Tibial nerve (tissue), 4 donors: ENCODE measurements at regions not wholly inside any gene's neighbourhood (a gene's known extent, or its start where the extent isn't known, plus 50 kb on each side); places are given as distances from the start of the nearest gene placed in this dataset.

Source experiments
- DNase-seq, 2 donors: peaks; one replicate each; pipeline ENCODE4 v3.0.0-alpha.2; 2019; ENCODE audit warnings: low spot score in 2 of 2
- H3K27ac ChIP-seq, 4 donors: fragments of 200-600 bp; sonication (generic) in 3 of 4; one replicate each; pipeline ENCODE4 v1.5.1; 2017 to 2019; ENCODE audit warnings: mild to moderate bottlenecking in 1 of 4
- H3K27me3 ChIP-seq, 2 donors: fragments of 200-600 bp; sonication (generic) in 1 of 2; one replicate each; pipeline versions ENCODE4 v1.5.1 to v1.6.0; 2017 to 2019
- H3K36me3 ChIP-seq, 3 donors: fragments of 200-600 bp; sonication (generic); one replicate each; pipeline ENCODE4 v1.5.1; 2018 to 2019
- H3K4me1 ChIP-seq, 4 donors: fragments of 200-600 bp; sonication (generic) in 3 of 4; one replicate each; pipeline ENCODE4 v1.5.1; 2017 to 2019
- H3K4me3 ChIP-seq, 4 donors: fragments of 200-600 bp; sonication (generic) in 3 of 4; one replicate each; pipeline ENCODE4 v1.5.1; 2017 to 2019; ENCODE audit warnings: mild to moderate bottlenecking in 1 of 4, moderate library complexity in 1 of 4
- H3K9me3 ChIP-seq, 4 donors: fragments of 200-600 bp; sonication (generic) in 3 of 4; one replicate each; pipeline ENCODE4 v1.5.1; 2017 to 2019
- EP300 ChIP-seq, 2 donors: sonication (generic); formaldehyde crosslinking; IDR thresholded peaks; one replicate each; pipeline ENCODE4 v1.6.1; 2017; ENCODE audit warnings: antibody characterized with exemption in 2 of 2, mild to moderate bottlenecking in 1 of 2
- POLR2A ChIP-seq, 2 donors: fragments of 450-650 bp; IDR thresholded peaks; one replicate each; pipeline ENCODE4 v1.6.1; 2017; ENCODE audit warnings: antibody characterized with exemption in 2 of 2, mild to moderate bottlenecking in 2 of 2, moderate library complexity in 2 of 2
- WGBS, 2 donors: methylation state at CpG; one replicate each; pipeline ENCODE4 v1.1.5; 2018; 5-methylcytosine and 5-hydroxymethylcytosine counted together
- TF ChIP-seq, protein P1 (sequence below), 5 experiments: fragments of 200-600 bp in 3 of 5; fragments of 450-650 bp in 2 of 5; sonication (generic) in 3 of 5; IDR thresholded peaks; one replicate each; pipeline ENCODE4 v1.5.1; 2016 to 2019; ENCODE audit warnings: antibody characterized with exemption in 5 of 5, mild to moderate bottlenecking in 3 of 5, moderate library complexity in 2 of 5

DNA sequence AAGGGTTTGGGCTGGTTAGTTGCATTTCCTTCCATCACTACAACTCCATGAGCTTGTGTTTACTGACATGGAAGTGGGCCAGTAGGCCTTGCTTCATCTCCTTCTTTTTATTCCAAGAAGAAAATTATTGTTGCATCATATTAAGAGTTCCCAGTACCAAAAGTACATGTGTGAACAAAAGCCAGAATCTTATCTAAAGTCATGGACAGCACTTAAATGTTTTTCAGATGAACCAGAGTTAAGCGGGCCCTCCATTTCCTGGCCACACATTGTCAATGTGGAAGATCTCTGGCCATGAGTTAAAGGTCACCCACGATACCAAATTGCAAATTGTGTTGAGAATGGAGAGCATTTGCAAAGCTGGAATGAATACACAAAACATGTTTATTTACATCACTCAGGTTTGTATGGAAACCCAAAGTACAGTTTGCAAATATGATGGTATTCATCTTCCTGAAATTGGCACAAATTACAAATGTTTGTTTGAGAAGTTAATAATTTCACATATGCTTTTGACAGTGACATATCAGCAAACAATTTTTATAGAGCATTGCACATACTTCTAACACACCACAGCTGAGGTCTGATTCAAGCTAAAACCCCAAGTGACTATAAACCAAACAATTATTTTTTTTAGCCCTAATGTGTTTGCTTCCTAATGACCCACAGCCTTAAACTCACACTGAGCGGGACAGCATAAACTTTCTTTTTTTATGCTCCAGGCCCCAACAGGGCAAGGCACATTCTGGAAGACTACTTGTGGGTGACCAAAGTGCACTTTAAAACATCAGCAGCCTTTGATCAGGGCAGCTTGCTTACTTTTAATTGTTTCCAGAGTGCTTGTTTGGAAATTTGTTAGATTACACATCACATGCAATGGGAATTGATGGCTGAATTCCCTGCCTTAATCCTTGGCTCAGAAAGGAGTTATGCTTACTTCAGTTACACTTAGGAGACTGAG, 502.9 kb upstream of the SLIT2 start:
- H3K4me3 ChIP-seq = no peak overlapping the region
- TF ChIP-seq, protein P1, sequence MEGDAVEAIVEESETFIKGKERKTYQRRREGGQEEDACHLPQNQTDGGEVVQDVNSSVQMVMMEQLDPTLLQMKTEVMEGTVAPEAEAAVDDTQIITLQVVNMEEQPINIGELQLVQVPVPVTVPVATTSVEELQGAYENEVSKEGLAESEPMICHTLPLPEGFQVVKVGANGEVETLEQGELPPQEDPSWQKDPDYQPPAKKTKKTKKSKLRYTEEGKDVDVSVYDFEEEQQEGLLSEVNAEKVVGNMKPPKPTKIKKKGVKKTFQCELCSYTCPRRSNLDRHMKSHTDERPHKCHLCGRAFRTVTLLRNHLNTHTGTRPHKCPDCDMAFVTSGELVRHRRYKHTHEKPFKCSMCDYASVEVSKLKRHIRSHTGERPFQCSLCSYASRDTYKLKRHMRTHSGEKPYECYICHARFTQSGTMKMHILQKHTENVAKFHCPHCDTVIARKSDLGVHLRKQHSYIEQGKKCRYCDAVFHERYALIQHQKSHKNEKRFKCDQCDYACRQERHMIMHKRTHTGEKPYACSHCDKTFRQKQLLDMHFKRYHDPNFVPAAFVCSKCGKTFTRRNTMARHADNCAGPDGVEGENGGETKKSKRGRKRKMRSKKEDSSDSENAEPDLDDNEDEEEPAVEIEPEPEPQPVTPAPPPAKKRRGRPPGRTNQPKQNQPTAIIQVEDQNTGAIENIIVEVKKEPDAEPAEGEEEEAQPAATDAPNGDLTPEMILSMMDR (IDR thresholded peaks at IDR 0.05) = no peak
- peak in 1 of 2 donors; percentile 57 for TF ChIP-seq EP300 (IDR thresholded peaks at IDR 0.05)
- H3K27me3 ChIP-seq = no peaks in the 10 kb centered on the region
- DNase-seq = peak; percentile 40 to 67
- H3K4me1 ChIP-seq = peaks cover 0 to 4% (median 0%) of the 10 kb centered on the region in 4 donors
- peak overlapping the region in 1 of 4 donors; percentile 18 for H3K27ac ChIP-seq
- H3K36me3 ChIP-seq = no peaks in the 10 kb centered on the region
- WGBS, 2 donors = 30 to 59% methylated on average over 3 of the region's 3 CpGs
- no peaks in the 10 kb centered on the region for H3K9me3 ChIP-seq

DNA sequence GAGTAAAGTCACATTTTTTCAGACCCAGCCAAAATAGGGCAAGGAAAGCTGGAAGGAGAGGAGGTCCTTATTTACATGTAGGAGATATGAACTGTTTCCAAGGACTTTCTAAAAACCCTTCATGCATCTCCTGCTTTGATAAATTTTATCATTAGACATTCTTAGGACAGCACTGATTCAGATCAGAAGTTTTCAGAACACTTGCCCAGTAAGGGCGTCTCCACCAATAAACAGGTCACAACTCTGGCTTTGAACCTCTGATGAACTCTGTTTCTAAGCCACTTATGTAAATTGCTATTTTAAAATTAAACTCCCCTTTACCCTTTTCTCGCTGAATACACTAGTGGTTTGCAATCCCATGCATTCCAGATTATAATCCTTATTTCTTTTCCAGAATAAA, 505.3 kb upstream of the SLIT2 start:
- TF ChIP-seq EP300 (IDR thresholded peaks at IDR 0.05) (no peak), POLR2A (IDR thresholded peaks at IDR 0.05) (no peak)
- TF ChIP-seq, protein P1 (IDR thresholded peaks at IDR 0.05) = no peak
- no peaks in the 10 kb centered on the region for H3K36me3 ChIP-seq
- no peak for DNase-seq
- 59 to 72% methylated on average over 2 of the region's 2 CpGs for WGBS, 2 donors
- no peaks in the 10 kb centered on the region for H3K27me3 ChIP-seq
- H3K9me3 ChIP-seq = no peaks in the 10 kb centered on the region
- H3K4me1 ChIP-seq = peaks cover 0 to 4% (median 0%) of the 10 kb centered on the region in 4 donors
- no peak overlapping the region for H3K27ac ChIP-seq
- no peak overlapping the region for H3K4me3 ChIP-seq

DNA sequence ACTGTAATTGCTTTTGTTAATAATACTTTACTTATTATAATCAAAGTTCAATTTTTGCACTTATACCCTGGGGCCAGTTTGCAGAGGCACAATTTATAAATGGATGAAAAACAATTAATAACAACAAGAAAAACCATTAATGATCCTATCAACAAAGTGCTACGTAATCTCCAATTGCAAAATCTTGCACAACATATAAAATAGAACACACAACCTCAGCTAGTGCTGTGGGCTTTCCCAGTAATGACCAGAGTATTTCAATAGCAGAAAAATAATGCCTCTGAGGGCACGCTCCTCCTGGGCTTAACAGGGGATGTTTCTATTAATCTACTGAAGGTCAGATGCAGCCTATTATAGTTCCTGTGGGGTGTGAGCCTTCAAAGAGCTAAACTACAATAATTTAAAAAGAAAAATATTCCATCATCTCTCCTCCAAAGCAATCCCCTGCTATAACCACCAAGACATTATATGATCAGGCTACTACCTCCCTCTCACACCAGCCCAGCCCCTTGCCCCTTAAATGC, 508.5 kb upstream of the SLIT2 start:
- no peaks in the 10 kb centered on the region for H3K9me3 ChIP-seq

DNA sequence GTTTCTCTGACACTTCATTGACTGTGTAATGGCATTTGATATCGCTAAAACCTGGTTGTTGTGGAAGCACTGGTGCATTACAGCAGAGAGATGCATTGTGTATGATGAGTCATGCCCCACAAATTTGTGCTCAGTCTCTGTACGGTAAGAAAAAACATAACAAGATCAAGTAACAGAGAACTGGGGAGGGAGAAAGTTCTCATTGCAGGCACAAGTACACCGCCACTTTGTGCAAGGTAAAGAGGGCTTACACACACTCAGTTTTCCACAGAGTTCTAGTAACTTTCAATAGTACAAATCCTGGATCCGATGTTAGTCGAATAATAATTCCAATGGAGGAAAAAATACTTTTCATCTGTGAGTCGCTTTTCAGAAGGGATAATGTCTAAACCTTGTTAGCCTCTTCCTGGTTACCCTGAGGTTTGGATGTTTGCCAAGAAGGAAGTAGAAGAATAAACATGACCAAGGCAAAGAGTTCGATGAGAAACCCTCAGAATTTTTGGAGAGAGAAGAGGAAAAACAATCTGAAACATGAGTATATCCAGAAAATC, 512.5 kb upstream of the SLIT2 start:
- no peak for TF ChIP-seq POLR2A (IDR thresholded peaks at IDR 0.05)
- no peak for TF ChIP-seq EP300 (IDR thresholded peaks at IDR 0.05)
- TF ChIP-seq, protein P1 (IDR thresholded peaks at IDR 0.05) = no peak
- 42 to 47% methylated on average over 7 of the region's 7 CpGs for WGBS, 2 donors
- Histone ChIP-seq H3K4me3 (no peak overlapping the region), H3K4me1 (peaks cover 0 to 8% (median 0%) of the 10 kb centered on the region in 4 donors), H3K36me3 (no peaks in the 10 kb centered on the region), H3K27me3 (no peaks in the 10 kb centered on the region), H3K9me3 (no peaks in the 10 kb centered on the region), H3K27ac (no peak overlapping the region)
- no peak for DNase-seq

More for the DNA sequence above, 508.5 kb upstream of the SLIT2 start:
- TF ChIP-seq EP300 (IDR thresholded peaks at IDR 0.05) = no peak
- no peak for TF ChIP-seq POLR2A (IDR thresholded peaks at IDR 0.05)
- TF ChIP-seq, protein P1 (IDR thresholded peaks at IDR 0.05) = no peak
- Histone ChIP-seq H3K27me3 (no peaks in the 10 kb centered on the region), H3K4me1 (peaks cover 0 to 8% (median 0%) of the 10 kb centered on the region in 4 donors), H3K27ac (no peak overlapping the region), H3K36me3 (no peaks in the 10 kb centered on the region), H3K4me3 (no peak overlapping the region)
- 86 to 98% methylated on average over 2 of the region's 2 CpGs for WGBS, 2 donors
- DNase-seq = no peak
